Keratinocyte (primary cell): ENCODE measurements at regions not wholly inside any gene's neighbourhood (a gene's known extent, or its start where the extent isn't known, plus 50 kb on each side); places are given as distances from the start of the nearest gene placed in this dataset.

ENCODE experiments used
- CTCF ChIP-seq, 3 experiments: IDR thresholded peaks in 1 of 3; conservative IDR thresholded peaks in 1 of 3; optimal IDR thresholded peaks in 1 of 3; 2 replicates in 2 of 3; 3 replicates in 1 of 3; pipeline versions ENCODE3 to v1.5.1; 2011; ENCODE audit warnings: low read length in 3 of 3, mild to moderate bottlenecking in 3 of 3, moderate library complexity in 2 of 3, control low read depth in 1 of 3, inconsistent platforms in 1 of 3; ENCODE audit not compliant: insufficient read depth in 2 of 3; ENCODE audit errors: extremely low read depth in 1 of 3
- EZH2 ChIP-seq: IDR thresholded peaks from one replicate; pipeline ENCODE4 v1.6.1; 2012; ENCODE audit warnings: inconsistent platforms, mild to moderate bottlenecking, low read length, moderate library complexity

DNA sequence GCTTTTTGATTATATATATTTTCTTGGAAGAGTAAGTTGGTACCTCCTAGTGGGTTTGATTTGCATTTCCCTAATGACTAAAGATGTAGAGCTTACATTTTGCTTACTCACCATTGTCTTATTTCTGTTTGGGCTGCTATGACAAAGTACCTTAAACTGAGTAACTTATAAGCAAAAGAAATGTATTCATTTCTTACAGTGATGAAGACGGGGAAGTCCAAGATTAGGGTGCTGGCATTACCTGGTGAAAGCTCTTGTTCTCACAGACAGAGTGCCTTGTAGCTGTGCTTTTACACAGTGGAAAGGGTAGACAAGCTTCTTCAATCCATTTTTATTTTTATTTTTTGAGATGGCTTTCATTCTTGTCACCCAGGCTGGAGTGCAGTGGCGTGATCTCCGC, 229.2 kb upstream of the AGA start:
- TF ChIP-seq CTCF (optimal IDR thresholded peaks at IDR 0.05 in 1 of 3, IDR thresholded peaks at IDR 0.05 in 1 of 3, conservative IDR thresholded peaks at IDR 0.05 in 1 of 3; ENCODE audit: extremely low read depth in 1 of 3, insufficient read depth in 2 of 3, low read length in 3 of 3) (no peak), EZH2 (no peak)
